GM13976 (cell line): ENCODE measurements at regions not wholly inside any gene's neighbourhood (a gene's known extent, or its start where the extent isn't known, plus 50 kb on each side); places are given as distances from the start of the nearest gene placed in this dataset.

Source experiments
- DNase-seq: peaks from one replicate; pipeline ENCODE4 v3.0.0; 2012; ENCODE audit warnings: low spot score
- in situ Hi-C: fragments of 300-500 bp; cut with MboI; formaldehyde crosslinking; loops from one replicate; pipeline ENCODE4 v1.12.0; 2022; ENCODE audit warnings: low sequenced_read_pairs, mixed read lengths, inconsistent platforms; ENCODE audit not compliant: unreplicated experiment
- TF ChIP-seq, protein P1 (sequence below): IDR thresholded peaks from 2 replicates; pipeline ENCODE4 v1.5.1; 2012; ENCODE audit warnings: borderline replicate concordance, mild to moderate bottlenecking; ENCODE audit not compliant: insufficient read depth; ENCODE audit errors: extremely low read depth, missing control alignments, control extremely low read depth

DNA sequence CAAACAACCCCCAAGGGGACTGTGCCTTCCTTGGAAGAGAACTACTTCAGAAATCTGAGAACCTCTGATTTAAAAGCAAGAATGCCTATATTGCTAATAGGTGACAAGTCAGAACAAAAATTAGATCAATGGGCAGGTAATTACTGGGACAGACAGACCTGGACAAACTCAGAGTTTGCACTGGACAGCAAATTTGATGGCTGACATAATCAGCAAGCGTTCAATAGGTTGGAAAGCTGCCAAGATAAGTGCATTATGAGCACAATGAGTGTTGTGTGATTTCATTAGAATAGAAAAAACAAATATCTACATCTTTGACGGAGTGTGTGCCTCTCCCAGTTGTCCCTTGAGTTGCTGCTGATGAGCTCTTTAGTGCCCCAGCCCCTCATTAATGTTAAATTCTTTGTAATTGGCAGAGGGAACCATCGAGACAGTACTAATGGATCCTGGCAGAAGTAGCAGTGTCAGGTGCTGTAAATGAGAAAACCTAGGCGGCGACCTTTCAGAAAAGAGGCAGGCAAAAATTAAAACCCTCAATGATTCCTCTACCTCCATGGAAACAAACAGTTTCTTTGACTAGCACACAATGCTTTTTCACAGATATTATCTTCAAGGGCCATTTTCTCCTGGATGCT lies 116.5 kb upstream of the COL21A1 start:
- TF ChIP-seq, protein P1, sequence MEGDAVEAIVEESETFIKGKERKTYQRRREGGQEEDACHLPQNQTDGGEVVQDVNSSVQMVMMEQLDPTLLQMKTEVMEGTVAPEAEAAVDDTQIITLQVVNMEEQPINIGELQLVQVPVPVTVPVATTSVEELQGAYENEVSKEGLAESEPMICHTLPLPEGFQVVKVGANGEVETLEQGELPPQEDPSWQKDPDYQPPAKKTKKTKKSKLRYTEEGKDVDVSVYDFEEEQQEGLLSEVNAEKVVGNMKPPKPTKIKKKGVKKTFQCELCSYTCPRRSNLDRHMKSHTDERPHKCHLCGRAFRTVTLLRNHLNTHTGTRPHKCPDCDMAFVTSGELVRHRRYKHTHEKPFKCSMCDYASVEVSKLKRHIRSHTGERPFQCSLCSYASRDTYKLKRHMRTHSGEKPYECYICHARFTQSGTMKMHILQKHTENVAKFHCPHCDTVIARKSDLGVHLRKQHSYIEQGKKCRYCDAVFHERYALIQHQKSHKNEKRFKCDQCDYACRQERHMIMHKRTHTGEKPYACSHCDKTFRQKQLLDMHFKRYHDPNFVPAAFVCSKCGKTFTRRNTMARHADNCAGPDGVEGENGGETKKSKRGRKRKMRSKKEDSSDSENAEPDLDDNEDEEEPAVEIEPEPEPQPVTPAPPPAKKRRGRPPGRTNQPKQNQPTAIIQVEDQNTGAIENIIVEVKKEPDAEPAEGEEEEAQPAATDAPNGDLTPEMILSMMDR = no peak
- no peak for DNase-seq
- in situ Hi-C loops = loop anchor here (5.0 to 25.0 kb wide), 2 partner anchors 228 to 498 kb away; no protein-coding TSS in a partner anchor

DNA sequence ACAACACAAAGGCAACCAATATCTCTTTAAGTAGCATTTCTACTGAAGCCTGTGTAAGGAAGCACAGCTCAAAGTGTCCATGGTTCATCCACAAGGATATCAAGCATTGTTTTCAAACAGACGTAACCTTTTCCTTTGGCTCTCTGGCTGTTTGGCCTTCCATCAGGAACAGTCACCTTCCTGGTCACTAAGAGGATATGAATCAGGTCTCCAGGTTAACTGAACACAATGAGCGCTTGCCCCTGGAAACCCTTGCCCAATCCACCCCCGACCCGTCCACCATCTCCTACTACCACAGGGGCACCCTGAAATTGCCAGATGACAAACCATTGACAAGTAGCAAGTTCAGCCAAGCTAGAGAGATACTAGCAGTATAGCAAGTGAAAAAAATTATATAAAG lies 114.4 kb upstream of the COL21A1 start:
- no peak for DNase-seq
- TF ChIP-seq, protein P1 = no peak
- in situ Hi-C loops = loop anchor here (5.0 to 25.0 kb wide), 2 partner anchors 230 to 500 kb away; no protein-coding TSS in a partner anchor

DNA sequence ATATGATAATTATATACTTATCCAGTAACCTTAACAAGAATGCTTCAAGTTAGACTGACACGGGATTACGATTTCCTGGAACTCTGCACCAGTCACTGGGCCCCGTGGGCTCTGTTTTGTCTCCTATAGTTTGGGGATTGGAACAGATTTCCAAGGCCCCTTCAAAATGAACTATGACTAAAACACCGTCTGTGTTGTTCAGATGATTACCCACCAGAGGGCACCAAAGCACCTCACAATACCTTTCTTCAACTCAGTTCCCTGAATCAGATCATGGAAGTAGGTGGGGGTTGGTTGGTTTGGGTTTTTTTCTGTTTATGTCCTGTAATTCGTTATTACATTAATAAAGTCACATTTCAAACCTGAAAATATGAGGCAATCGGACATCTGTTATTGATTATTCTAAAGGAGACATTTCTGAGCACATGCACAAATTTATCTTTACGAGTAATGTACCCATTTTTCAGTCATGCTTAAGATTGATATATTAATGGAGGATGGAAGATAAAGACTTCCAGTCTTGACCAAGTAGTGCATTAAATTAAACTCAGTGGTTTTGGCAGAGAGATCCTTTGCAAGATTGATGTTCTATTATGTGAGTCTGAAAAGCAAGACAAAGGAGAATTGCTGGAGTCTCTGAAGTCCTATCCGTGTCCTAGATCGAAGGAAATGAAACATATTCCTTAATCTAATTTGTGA lies 112.0 kb upstream of the COL21A1 start:
- TF ChIP-seq, protein P1 = peak; percentile 62
- in situ Hi-C loops = loop anchor here (25.0 kb wide), 1 partner anchor 503 kb away; no protein-coding TSS in a partner anchor
- peak; percentile 37 for DNase-seq

DNA sequence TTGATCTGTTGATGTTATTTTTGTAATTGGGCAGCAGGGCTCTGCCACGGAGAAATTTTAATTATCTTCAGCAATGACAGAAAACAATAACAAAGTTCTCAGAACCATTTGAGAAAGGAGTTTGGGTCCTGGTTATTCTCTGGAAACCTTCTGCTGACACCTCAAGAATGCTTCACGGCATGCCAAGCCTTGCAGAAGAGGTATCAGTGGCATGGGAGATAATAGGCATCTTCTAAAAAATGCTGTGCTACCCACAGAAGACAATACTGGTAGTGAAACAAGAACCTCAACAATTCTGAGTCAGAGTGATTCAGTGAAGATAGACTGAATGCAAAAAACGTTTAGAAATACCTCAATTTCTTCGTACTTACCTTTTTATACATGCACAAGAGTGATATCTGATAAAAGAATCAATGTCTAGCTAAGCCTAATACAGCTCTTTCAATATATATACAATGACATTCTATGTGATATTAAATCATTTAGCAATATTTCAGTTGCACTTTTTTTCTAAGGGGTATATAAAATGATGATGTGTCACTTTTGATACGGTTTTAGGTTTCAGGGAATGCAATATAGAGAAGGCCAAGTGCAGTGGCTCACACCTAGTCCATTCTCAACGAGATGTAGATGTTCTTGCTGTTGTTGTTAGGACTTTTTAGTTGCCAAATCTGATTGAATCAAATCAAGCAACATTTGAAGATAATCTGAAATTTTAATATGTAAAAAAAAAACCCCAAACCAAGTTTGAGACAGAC lies 110.4 kb upstream of the COL21A1 start:
- in situ Hi-C loops = loop anchor here (25.0 kb wide), 1 partner anchor 505 kb away; no protein-coding TSS in a partner anchor
- DNase-seq = no peak
- TF ChIP-seq, protein P1 = no peak

DNA sequence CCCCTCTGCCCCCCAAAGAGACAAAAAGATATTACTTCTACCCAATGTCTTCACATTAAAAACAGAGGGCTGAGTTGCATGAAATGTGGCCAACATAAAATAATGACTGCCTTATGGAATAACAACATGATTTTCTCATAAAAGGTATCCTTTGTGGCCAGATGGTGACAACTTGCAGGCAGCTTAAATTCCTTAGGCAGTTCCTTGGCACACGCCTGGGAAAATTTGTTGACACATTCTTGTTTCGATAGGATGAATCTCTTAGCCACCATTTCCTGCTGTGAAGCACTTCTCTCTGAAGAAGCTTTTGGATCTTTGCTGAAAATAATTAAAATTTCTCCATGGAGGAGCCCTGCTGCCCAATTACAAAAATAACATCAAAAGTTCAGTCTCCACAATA lies 109.0 kb upstream of the COL21A1 start:
- DNase-seq = no peak
- TF ChIP-seq, protein P1 = no peak
- in situ Hi-C loops = loop anchor here (25.0 kb wide), 1 partner anchor 506 kb away; no protein-coding TSS in a partner anchor

DNA sequence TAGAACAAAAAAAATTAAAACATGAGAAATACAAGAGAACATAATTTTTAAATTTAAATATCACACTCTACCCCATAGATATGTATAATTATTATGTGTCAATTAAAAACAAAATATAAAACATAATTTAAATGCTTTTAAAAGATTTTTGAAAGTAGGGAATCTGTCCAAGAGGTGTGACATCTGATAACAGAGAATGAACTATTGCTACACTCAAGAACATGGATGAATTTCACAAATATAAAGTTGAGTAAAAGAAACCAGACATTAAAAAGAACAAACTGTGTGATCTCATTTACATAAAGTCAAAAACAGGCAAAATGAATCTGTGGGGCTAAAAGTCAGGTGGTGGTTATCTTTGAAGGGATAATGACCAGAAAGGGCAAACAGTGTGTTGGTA lies 106.5 kb upstream of the COL21A1 start:
- in situ Hi-C loops = loop anchor here (25.0 kb wide), 1 partner anchor 508 kb away; no protein-coding TSS in a partner anchor
- TF ChIP-seq, protein P1 = no peak
- no peak for DNase-seq
